ENCODE measurements at regions not wholly inside any gene's neighbourhood (a gene's known extent, or its start where the extent isn't known, plus 50 kb on each side); places are given as distances from the start of the nearest gene placed in this dataset.

GRCh38 chr6:50654155-50654554 is 59.2 kb upstream of the TFAP2D start:
- FAIRE-seq, result no peak

GRCh38 chr6:50655848-50656453 is 57.4 kb upstream of the TFAP2D start:
- peak; percentile 74 for FAIRE-seq

- FAIRE-seq, result no peak
Observed at GRCh38 chr6:50657513-50657912, 55.8 kb upstream of the TFAP2D start.

- FAIRE-seq, result no peak
Observed at GRCh38 chr6:50658561-50658960, 54.8 kb upstream of the TFAP2D start.

- FAIRE-seq, result no peak
Observed at GRCh38 chr6:50661636-50662035, 51.7 kb upstream of the TFAP2D start.

Data from A204.1 (cell line).